ENCODE measurements at regions not wholly inside any gene's neighbourhood (a gene's known extent, or its start where the extent isn't known, plus 50 kb on each side); places are given as distances from the start of the nearest gene placed in this dataset.
A peak's percentile ranks its signal among the peaks of the same experiment; 100 is the strongest.

DNA sequence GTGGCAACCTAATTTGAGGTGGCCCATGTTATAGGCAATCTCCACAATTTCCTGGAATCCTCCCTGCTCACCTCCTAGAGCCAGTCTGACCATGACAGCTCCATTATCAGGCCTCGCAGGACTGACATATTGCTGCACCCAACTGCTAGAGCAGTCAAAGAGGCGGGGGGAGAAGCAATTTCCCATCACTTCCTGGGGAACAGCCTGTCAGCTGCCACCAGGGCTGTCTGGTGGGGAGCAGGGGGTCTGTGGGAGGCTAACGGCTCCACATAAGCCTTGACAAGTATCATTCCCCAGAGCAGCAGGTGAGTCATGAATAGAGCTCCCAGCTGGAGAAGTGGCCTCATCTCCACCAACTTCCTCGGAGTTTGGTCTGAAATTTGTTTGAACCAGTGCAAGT lies 322.9 kb downstream of the MATN1 start:
- no peak for DNase-seq

DNA sequence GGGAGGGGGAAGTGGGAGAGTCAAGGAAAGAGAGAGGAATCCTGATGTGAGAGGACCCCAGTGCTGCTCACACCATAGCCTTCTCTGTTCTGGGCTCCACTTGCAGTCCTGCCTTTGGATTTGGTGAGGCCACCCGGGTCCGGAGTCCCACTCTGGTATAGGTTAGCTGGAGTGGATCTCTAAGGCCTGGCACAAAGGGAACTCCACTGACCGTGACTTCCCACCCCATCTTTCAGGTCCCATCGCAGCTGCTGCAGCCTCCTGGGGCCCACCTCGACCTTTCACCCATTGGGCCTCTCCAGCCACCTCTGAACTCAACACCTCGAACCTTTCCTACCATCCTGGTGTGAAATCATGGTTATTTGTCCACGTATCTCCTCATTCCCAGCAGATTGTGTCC lies 324.4 kb downstream of the MATN1 start:
- DNase-seq, result no peak

DNA sequence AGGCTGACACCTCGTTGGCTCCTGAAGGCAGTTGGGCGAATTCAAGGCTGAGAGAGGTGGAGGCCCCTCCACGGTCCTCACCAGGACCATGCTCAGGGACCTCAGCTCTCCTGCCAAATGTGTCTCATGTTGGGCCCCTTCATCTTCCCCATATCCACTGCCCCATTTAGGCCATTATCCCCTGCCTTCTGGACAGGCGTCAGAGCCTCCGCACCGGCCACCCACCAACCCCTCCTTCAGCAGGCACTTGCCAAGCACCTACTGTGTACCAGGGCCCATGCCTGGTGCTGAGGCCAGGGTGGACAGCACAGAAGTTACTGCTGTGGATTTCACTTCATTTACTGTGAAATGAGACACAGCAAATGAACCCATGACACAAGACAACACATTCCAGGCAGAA lies 325.8 kb downstream of the MATN1 start:
- no peak for DNase-seq

DNA sequence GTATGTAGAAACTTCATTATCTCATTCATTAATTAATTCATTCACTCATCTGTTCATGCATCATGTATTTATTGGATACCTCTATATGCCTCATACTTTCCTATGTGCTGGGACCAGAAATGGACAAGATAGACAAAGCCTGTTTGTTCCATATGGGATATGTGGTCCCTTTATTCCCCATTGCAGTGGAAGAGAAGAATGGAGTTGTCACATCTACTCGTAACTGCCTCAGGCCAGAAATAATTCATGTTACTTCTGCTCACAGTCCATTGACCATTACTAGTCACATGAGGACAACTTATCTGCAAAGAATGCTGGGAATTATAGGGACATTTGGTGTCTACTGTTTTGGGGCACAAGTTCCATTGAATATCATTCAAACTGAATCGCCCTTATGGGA lies 327.8 kb downstream of the MATN1 start:
- no peak for DNase-seq

DNA sequence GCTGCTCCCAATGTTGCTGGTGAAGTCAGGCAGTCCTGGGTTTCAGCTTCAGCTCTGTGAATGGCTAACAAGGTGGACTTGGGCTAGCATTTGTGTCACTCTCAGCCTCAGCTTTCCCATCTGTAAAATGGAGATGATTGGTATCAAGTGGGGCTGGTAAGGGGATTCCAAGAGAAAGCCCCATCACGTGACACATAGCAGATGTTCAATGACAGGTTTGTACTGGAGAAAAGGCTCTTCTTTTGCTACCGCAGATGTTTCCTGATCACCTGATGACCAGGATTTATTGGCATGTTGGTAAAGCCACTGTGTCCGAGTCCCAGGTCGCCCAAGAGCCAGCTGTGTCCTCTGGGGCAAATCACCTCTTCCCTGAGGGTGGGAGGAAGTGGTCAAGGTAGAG lies 335.0 kb downstream of the MATN1 start:
- no peak for DNase-seq

DNA sequence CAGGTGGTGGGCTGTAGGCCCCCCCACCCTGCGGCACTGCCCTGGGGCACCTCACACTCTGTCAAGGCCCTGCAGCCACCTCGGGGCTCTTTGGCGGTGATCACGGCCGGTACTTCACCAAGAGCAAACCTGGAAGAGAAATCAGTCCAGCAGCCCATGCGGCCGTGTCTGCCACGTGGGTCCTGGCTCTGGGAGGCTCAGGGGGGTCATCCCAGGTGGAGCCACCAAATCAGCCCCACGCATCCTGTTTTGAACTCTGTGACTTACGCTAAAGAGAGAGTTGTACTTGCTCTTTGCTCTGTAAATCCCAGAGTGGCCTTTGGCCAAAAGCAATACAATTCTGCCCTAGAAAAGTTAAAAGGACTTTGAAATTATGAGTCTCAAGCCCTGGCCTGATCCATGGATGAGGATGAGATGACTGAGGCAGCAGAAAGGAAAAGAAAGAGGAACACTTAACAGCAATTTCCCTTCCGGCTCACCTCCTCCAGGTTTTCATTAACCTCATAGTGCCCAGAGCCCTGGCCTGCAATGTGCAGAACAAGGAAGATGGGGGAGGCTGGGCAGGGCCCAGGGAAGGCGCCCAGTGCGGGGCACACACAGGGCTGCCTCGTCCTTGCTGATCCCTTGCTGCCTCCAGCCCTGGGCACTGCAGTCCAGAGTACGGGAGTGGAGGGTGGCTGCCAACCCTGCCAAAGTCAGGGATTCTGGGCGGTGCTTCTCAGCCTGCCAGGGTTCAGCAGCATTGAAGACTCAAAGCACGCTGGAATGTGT lies 337.0 kb downstream of the MATN1 start:
- DNase-seq, result no peak

DNA sequence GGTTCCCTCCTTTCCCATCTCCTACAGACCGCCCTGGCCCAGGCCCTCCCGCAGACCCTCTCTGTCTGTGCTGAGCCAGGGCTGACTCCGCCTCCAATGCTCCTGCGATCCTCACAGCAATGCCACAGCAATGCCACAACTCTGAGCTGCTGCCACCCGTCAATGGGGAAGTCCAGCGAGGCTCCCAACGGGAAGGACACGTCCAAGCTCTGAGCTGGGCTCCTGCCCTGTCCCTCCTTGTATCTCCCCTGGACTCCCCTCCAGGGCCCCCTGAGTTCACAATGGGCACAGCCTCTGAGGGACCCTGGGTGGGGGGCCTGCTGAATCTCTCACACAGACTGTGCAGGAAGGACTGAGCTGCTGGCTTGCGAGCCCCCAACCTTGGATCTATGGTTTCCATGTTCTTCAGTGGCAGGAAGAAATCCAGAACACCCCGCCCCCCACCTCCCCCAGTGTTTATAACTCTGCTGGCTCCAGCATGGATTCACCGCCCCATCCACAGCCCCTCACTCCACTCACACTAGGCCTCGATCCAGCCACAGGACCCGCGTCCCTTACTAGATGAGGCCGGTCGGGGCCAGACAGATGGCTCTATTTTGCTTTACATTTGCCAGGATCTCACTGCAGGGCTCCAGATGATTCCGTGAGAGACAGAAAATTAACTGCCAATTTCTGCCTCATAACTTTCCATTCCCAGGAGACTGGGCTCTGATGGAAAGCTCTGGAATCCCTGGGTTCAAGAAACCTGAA lies 338.0 kb downstream of the MATN1 start:
- DNase-seq, result no peak

DNA sequence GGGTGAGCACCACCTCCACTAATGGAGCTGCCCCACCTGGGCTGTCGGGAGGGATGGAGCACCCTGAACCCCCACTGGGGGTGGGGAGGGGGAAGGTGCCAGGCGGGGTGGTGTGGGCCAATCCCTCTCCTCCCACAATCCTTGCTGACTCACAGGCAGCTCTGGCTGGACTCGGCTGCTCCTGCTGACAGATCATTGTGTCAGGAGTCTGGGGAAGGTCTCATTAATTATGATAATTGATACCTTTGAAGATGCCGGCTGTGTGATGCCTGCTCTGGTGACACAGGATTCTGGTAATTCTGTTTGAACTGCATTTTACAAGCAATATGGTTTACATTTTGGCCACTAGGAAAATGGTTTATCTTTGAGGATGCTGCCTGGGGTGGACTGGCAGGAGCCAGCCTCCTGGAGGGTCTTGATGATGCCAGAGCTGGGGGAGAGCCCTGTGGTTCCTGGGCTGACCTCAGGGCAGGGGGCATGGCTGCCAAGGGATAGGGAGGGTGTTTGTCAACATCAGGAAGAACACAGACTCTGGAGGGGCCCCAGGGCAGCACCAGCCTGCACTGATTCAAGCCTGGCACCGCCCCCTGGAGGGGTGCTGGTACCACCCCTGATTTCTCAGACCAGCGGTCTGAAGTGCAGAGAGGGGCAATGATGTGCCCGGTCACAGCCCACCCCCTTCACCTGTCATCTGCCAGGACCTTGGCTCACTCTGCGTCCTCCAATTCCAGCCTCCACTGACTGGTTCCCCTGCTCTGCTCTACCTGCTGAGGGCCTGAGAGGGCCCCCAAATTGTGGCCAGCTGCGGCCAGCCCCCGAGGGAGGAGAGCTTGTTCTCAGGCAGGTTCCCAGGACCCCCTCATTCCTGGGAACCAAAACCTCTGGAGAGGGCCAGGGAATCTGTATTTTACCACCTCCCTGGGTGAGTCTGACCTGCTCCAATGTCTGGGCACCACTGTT lies 338.8 kb downstream of the MATN1 start:
- DNase-seq, result no peak

DNA sequence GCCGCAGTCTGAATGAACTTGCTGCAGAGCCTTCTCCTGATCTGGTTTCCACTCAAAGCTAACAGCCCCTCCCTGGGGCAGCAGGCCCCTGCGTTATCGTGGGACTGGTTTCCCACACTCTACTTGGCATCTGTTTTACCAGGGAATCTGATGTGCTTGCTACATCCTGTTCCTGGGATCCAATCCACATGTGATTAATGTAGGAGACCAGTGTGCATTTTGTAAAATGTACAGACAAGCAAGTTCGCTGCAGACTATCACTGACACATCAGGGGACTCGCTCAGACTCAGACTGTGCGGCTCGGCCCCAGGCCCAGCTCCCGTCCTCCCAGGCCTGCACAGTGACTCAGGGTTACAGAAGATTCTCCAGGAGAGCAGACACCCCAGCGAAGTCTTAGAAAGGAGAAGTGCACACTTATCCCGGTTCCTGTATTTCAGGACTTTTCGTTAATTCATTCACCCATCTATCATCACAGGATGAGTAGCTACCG lies 340.1 kb downstream of the MATN1 start:
- DNase-seq, result no peak

DNA sequence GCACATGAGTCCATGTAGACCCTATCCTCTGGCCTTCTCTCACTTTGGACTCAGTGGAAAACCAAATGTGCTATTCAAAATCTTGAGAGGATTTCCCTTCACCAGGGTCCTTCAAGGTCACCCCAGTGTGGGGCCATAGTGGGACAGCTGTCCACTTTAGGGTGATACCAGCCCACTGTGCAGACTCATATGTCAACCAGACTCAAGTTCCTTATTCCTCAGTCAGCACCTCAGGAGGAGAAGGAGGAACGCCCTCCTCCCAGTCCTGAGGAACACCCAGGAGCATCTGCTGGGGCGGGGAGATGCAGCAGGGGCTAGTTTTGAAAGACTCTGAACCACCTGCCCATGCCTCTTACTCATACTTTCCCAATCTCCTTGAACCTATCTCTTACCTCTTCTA lies 340.9 kb downstream of the MATN1 start:
- DNase-seq, result no peak

DNA sequence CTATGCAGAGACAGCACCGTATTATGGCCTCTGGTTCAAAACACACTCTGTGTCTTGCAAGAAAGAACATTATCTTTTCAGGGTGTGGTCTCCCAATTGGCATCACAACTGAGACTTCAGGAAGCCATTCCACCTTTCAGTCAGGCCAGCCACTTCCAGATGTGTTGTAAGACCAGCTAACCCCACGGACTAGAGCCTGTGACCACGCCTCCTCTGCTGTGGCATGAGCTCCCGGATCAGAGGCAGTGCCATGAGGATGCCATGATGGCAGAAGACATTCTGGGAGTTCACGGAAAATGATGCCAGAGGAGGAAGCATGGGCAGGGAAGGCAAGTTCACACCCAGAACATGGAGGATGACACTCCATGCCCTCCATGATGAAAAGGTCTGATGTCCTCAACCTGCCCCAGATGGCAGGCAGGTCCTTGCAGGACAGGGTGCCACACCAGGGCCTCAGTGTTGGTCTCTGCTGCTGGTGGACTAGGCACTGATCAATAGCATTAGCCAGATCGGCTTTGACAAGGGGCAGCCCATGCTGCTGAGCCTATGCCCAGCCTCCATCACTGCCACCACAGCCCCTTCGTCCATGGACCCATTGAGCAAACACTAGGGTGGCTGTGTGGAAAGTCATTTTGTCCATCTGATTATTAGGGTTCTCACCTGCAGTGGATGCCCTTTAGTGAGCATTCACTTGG lies 341.6 kb downstream of the MATN1 start:
- no peak for DNase-seq

DNA sequence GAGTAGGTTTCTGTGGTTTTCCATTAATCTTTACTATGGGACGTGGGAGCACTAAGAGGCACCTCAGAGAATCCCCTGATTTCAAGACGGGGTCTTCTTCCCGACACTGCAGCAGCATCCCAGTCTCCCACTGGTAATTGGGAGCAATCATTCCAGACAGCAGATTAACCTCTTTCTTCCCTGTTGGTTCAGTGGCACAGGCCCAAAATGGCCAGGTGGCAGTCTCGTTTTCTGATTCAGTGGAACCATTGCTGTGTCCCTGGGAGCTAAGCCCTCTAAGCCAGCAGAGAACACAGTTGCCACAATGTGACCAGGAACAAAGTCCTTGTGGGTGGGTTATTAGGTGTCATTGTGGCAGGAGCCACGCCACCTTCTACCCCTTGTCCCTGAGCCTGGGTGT lies 342.1 kb downstream of the MATN1 start:
- DNase-seq, result no peak

DNA sequence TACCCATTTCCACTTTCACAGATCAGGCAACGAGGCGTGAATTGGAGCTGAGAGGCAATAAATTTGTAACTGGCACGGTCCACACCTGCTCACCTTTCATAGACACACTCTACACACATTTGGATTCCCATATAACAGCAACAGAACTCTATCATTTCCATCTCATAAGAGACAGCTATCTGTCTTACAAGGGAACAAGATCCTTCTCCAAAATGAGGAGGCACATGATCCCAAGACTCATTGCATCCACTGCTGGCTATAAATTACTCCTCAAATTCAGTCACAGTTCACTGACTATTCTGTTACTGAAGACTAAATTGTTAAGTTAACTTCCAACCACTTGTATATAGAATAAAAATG lies 342.8 kb downstream of the MATN1 start:
- no peak for DNase-seq

DNA sequence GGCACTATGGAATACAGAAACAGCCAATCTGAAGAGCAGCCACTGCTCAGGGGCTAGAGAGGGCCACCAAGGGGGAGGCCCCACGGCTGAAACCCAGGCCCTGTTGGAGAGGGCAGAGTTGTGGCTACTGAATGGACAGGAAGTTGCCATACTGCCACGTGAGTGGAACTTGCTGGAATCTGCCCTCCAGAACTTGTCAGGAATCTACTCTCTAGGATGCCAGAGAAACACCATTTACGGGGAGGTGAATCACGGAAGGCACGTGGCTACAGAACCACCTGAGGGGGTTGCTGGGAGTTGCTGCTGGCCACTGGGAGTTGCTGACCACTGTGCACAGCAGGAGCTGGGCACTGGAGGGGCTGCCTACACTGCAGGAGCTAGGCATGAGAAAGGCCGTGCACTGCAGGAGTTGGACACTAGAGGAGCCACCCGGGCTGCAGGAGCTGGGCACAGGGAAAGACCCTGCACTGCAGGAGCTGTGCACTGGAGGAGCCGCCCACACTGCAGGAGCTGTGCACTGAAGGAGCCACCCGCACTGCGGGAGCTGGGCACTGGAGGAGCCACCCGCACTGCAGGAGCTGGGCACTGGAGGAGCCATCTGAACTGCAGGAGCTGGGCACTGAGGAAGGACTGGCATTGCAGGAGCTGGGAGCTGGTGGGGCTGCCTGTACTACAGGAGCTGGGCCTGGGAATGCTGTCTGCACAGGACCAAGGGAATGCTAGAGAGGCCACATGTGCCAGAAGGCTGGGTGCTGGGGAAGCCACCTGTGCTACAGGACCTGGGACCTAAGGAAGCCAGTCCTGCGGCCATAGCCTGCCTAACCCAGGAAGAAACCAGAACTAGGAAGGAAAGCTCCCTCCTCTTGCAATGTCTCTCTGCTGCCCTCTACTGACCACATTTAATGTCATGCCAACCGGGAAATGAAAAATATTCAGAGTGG lies 343.4 kb downstream of the MATN1 start:
- peak; percentile 66 for DNase-seq

DNA sequence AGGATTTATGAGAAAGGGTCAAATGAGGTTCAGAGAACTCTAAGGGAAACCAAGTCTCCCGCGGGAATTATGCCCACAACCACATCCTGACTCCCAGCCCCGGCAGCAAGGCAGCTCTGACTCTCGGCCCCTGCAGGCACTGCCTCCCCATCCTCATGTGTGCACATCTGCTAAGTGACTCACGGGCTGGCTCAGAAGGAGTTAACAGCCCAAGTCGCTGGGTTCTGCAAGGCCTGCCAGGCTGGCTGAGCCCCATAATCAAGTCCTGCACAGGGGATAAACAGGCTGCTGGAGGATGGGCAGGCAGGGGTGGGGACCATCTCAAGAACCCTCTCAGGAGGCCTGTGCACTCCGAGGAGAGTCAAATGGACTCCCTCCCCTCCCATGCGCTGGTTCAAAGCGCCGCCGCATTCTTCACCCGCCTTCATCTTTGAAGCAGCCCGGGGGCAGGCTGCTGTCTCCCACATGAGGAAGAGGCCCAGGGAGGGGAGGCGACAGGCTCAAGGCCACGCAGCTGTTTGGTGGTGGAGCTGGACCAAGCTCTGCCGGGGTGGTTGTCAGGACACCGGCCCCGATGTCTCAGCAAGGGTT lies 344.3 kb downstream of the MATN1 start:
- no peak for DNase-seq

DNA sequence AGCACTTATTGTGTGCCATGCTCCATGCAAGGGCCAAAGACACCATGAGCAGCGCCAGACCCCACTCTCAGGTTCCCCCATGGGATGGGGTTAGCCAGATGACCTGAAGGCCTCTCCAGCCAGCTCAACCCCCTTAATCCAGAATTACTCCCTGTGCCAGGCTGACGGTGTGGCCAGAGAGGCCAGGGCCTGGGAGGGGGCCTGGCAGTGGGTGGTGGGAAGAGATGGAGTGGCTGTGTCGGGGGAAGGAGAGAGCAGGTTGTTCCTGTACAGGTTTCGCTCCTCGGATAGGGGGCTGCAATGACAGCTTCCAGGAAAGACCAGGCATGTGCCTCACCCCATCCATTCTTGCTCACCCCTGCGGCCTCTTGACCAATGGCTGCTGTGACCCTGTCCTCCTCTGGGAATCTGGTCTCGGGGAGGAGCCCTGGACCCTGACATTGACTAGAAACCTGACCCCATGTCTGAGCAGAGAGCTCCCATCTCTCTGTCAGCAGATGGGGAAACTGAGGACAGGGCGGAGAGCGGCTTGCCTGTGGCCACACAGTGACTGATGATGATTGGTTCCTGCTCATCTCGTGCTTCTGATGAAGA lies 345.3 kb downstream of the MATN1 start:
- DNase-seq, result no peak

DNA sequence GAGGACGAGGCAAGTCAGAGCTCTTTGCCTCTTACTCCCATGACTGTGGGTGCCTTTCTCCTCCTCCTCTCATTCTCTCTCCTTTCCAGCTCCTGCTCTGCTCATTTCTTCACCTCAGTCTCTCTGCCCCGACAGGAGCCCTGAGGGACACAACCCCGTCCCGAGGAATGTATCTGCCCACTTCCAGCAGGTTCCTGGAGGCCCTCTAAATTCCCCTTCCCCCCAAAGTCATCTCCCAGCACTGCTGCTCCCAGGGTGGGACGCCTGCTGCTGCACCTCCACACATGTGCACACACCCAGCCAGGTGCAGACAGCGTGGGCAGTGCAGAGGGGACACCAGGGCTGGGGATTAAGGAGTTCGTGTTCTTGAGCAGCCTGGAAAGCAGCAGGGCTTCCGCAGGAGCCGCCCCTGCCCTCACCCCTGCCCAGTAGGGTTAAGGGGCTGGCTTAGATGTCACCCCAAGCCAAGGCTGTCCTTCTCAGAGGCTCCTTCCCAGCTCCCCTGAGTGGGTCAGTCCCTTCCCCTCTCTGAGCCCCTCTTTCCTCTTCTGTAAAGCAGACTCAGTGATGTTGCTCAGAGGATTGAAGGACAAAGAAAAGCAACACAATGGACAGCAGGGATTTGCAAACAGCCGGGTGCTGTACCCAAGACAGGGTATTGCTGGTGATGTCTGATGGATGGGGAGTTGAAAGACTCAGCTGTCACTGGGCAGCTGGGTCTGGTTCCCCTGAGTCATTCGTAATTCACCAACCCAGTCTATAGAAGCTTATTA lies 346.0 kb downstream of the MATN1 start:
- DNase-seq, result no peak

DNA sequence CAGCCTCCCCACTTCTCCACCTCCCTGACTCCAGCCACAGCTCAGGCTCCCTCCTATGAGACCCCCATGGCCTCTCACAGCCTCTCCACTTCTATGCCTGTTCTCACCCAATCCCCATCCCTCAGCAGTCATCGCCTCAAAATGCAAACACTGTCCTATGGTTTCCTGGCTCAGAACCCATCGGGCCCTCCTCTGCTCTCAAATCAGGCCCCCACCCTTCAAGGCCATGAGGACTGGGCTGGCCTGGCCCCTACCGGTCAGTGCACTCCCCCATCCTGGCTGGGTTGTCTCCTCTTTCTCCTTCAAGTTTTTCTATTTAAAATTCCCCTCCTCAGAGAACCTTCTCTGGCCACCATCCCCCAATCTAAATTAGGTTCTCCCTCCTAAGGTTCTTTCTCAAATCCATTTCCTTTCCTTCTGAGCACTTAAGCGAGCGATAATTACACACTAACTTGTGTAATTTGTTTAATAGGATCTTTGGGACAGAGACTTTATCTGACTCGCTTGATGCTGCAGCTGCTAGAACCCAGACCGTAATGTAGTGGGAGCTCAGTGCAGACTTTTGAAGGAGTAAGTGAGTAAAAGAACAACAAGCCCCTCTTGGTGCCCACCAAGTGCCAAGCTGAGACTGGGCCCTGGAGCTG lies 347.2 kb downstream of the MATN1 start:
- DNase-seq, result no peak

DNA sequence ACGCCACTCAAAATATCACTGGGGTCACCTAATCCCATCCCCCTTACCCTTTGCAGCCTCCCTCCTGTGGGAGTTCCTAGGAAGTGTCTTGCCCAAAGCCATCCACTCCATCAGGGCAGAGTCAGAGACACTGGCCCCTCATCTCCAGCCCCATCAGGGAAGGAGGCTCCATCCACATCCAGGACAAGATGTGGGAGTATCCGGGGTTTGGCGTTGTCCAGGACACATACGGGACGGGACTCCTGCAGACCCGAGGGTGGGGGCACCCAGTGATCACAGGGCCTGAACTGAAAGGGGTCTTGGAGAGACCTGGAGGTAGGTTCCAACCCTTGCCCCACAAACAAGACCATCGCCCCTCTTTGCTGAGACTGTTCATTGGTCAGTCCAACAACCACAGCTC lies 348.2 kb downstream of the MATN1 start:
- DNase-seq, result no peak

Measured in CD4-positive, alpha-beta T cell treated with Interleukin-21 for 1 hour (primary cell).